AML-193 (cell line): ENCODE measurements at regions not wholly inside any gene's neighbourhood (a gene's known extent, or its start where the extent isn't known, plus 50 kb on each side); places are given as distances from the start of the nearest gene placed in this dataset.

Source experiments
- DNase-seq, 2 experiments: peaks; one replicate each; lab custom pipeline; 2025; lab: John Stamatoyannopoulos, UW

DNA sequence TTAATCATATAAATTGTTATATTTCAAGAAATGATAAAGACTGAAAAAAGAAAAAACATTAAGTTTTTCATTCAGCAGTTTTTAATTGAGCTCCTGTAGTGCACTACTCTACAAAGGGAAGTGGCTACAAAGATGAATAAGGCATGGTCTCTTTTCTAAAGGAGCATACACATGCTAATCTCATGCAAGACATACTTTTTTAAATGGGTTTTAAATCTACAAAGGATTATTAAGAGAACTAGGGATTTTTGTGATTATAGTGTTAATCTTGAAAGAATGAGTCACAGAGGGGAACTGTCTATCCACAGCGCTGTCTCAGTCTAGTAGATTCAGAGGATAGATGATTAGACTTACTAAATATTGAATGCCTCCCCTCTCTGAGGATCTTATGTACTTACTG, 1722.2 kb downstream of the RPA4 start:
- no peak for DNase-seq

DNA sequence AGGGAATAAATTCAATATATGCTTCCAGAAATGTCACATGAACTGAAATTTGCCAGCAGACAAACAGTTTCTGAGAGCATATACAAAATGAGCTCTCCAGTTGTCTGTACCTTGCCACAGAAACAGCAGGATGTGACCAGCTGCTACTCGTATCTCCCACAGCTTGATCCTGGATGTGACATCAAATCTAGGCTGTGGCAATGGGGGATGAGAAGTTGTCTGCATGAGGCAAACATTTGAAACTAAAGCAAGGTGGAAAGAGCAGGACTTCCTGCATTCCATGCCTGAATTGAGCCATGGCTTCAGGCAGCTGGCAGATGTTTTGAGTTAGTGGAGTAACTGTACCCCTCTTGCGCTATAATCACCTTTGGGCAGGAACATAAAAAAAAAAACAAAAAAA, 1724.0 kb downstream of the RPA4 start:
- DNase-seq = no peak

DNA sequence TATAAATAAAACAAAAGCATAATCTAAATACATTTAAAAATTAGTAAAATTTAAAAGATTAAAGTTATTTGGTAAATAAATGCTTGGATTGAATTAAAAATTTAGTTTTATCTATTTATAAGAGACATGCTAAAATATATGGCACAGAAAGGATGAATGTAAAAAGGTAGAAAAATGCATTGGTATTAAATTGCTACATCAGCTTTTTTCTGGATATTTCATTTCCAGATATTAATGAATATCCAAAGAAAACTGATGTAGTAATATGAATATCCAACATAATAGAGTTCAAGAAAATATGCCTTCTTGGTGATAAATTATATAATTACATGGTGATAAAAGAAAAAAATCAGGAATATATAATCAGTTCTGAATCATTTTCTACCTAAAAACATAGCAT, 1743.9 kb downstream of the RPA4 start:
- no peak for DNase-seq

DNA sequence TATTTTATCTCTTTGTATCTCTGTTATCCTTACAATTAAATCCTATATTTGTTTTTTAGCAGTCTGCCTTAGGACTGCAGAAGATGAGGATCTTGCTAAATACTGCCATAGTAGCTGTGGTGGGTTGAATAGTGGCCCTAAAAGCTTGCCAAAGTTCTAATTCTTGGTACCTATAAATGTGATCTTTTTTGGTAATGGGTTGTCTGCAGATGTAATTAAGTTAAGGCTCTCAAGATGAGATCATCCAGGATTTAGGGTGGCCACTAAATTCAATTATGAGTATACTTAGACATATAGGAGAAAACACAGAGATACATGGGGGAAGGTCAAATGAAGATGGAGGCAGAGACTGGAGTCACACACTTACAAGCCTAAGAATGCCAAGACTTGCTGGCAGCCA, 1753.7 kb downstream of the RPA4 start:
- no peak for DNase-seq

DNA sequence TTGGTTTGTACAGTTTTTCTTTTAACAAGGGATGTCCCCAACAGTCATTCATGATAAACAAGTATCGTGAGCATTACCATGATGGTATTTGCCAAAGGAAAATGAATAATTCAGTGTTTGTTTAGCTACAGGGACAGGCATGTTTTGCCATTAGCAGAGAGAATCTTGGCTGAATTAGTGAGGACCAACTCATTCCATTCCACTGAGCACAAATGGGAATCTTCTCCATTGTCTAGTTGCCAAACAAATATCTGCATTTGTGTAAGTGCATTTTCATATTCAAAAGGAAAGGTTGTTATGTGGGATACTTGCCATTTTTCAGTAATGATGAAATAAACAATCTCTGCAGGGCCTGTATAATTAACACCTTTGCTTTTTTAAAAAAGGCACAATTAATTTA, 1762.6 kb downstream of the RPA4 start:
- DNase-seq = no peak

DNA sequence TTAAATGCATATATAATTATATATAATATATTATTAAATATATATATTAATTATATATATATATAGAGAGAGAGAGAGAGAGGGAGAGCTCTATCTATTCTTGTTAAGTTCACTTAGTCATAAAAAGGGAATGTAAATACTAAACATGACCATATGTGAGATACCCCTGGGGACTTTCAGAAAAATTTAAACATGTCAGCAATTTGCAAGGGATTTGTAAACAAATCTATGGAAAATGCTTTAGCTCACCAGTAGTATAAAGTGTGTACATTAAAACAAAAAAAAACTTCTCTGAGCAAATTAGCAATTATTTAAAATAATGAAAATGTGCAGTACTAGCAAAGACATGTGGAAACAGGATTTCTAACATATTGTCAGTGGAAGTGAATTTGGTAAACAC, 1755.5 kb downstream of the PCDH19 start:
- no peak for DNase-seq
